M059J (cell line): ENCODE measurements at regions not wholly inside any gene's neighbourhood (a gene's known extent, or its start where the extent isn't known, plus 50 kb on each side); places are given as distances from the start of the nearest gene placed in this dataset.
"Not testable (repeated sequence)": the region's sequence is repeated elsewhere in the genome, so short reads cannot be mapped to it uniquely, and the experiment has no call there.

ENCODE experiments used
- DNase-seq: peaks from one replicate; pipeline ENCODE4 v3.0.0-alpha.2; 2012; ENCODE audit warnings: low read depth

DNA sequence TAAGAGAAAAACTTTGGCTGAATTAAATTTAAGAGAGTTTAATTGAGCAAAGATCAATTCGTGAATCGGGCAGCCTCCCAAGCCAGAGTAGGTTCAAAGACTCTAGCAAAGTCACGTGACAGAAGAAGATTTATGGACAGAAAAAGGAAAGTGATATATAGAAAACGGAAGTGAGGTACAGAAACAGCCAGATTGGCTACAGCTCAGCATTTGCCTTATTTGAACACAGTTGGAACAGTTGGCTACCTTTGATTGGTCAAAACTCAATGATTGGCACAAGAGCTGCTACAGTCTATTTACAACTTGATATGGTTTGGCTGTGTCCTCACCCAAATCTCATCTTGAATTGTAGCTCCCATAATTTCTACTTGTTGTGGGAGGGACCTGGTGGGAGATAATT, 102.6 kb downstream of the PLG start:
- DNase-seq, result no peak

DNA sequence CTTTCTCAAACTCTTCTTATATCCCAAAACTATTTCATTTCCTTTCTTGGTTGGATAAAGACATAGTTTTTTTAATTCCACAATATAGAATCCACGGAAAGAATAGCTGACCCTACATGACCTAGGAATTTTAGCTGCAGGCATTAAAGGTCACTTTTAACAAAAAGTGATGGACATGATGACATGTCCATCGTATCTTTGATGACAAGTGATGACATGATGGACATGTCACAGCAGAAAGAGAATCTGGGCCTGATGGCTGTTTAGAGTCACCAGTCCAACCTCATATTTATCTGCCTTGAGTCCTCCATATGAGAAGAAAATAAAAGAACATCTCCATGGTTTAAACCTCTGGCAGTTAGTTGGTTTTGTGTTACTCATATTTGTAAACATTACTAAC, 106.2 kb downstream of the PLG start:
- DNase-seq, result no peak

DNA sequence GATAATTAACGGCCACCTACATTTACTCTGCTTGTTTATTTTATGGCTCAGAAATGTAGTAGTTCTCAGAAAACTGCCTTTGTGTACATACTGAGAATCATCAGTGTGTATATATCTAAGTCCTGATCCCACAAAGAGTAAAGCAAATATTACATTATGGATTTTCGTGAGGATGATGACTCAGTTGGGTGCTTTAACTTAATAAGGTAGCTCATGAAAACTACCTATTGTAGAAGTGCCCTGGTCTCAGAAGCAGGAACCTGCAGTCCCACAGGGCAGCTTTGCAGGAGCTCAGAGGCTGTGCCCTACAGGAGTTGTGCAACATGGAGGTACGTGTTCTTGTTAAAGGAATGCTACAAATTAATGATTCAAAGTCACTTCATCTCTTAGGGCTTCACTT, 108.2 kb downstream of the PLG start:
- no peak for DNase-seq

DNA sequence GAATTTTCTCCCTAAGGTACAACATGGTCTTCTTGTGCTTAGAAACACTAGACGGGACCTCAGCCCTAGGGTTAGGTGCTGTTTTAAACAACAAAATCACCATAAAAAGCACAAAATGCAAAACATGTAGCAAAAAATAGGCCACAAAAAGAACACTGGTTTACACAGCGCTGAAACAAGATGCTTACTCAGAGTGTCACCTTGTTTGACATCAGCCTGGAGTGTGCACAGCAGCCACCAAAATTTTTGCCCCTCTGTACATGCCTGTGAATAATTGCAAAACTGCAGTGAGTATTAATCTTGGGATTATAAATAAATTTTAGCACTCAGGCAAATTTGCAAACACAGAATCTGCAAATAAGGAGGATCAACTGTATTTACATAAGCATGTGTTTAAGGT, 110.1 kb downstream of the PLG start:
- DNase-seq, result no peak

DNA sequence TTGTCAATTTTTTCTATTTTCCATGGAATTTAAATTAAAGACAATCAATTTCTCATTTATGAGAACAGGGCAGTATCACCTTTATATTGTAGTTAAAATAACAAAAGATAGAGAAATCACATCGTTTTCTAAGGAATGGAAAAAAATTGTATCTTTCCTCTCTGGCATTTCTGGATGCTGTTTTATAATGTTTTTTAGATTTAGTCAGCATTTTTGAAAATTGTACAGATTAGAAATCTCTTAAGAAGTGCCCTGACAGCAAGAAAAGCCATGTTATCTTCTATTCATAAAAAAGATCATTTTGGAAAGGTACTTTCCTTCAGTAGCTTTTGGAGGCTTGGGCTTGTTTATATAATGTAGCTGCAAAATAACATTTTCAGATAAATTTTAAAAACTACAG, 116.9 kb downstream of the PLG start:
- DNase-seq, result no peak

DNA sequence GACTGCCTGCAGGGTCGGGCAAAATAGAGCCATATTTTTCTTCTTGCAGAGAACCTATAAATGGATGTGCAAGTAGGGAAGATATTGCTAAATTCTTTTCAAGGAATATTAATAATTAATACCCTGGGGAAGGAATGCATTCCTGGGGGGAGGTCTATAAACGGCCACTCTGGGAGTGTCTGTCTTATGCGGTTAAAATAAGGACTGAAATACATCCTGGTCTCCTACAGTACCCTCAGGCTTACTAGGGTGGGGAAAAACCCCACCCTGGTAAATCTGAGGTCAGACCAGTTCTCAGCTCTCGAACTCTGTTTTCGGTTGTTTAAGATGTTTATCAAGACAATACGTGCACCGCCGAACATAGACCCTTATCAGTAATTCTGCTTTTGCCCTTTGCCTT, 118.6 kb downstream of the PLG start:
- not testable (repeated sequence) for DNase-seq

DNA sequence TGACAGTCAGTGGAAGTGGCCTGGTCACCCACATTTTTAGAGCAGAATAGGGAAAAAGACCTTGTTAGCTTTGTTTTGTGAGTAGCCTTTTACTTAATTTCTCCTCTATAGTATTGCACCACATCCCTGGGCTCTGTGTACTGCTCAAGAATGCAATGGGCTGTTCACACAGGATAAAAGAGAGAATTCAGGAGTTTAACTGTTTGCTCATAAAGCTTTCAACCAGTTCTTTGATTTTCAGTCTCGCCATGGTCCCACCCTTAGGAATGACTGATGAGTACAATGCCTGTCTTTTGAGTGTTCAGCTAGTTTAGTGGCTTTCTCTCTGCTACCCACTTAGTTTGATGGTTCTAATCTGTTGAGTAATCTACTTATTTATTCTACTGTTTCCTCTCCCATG, 129.7 kb downstream of the PLG start:
- DNase-seq, result no peak

DNA sequence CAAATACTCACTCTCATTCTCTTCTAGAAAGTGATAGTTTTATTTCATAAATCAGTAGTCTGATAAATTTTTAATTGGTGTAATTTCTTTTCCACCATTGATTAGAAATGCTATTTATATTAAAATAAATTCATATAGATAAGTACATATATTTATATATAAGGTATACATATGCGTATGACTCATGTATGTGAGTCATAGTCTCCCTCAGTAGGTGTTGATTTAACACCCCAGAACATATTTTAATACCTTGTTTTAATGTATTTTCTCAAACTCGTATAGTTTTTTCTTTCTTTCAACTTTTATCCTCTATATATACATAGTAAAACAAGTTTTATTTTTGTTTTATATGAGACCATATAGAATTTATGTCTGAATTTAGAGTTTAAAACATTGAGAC, 130.4 kb downstream of the PLG start:
- no peak for DNase-seq

DNA sequence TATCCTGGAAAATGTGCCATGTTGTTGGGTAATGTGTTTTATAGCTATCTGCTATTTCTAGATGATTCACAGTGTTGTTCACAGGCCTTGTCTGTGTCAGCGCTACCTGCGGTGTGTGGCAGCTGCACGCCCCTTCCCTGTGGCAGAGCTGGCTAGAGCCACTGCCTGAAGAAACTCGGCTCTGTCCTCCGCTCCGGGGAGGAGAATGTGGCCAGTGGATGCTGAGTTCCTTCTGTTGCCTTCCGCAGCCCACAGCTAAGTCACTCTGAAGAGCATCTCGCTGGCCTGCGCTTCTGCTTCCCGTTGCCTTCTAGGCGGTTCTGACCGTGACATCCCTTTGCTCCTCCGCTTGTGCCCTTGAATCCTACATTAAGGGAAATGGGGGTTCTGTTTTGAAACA, 135.1 kb downstream of the PLG start:
- no peak for DNase-seq

DNA sequence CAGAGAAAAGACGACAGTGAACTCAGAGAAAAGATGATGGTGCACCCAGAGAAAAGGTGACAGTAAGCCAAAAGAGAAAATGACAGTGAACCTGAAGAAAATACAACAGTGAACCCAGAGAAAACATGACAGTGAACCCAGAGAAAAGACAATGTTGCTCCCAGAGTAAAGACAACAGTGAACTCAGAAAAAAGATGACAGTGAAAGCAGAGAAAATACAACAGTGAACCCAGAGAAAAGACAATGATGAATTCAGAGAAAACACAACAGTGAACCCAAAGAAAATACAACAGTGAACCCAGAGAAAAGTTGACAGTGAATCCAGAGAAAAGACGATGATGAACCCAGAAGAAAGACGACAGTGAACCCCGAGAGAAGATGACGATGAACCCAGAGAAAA, 140.5 kb upstream of the MAP3K4 start:
- DNase-seq, result no peak

DNA sequence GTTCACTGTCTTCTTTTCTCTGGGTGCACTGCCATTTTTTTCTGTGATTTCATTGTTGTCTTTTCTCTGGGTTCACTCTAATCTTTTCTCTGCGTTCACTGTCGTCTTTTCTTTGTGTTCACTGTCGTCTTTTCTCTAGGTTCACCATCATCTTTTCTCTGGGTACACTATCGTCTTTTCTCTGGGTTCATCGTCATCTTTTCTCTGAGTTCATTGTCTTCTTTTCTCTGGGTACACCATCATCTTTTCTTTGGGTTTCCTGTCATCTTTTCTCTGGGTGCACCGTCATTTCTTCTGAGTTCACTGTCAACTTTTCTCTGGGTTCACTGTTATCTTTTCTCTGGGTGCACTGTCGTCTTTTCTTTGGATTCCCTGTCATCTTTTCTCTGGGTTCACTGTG, 137.6 kb upstream of the MAP3K4 start:
- DNase-seq, result no peak

DNA sequence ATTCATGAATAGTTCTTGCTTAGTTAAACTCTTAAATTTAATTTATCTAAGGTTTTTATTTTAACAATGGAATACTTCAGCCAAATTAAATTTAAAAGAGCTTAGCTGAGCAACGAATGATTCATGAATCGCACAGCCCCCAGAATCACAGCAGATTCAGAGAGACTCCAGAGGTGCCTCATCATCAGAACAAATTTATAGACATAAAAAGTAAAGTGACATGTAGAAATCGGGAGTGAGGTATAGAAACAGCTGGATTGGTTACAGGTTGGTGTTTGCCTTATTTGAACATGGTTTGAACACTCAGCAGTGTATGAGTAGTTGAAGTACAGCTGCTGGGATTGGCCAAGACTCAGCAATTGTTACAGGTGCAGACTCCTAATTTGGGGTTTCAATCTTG, 132.7 kb upstream of the MAP3K4 start:
- DNase-seq, result no peak

DNA sequence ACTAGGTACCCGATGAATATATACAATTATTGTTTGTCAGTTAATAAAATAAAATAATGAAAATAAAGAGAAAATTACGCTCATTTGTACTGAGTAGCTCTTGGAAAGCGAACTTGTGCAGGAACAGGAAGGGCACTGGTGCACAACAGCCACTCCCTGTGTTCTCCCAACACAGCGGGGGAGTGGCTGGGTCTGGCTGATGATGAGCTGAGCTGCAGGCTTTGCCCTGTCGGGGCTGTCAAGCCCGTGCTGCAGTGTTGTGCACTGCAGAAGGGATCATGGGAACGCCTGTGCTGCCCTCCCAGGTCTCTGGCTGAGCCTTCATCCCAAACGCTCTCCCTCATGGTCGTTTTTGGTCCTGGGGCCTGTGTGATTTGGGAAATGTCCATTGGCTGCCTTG, 131.7 kb upstream of the MAP3K4 start:
- DNase-seq, result no peak

DNA sequence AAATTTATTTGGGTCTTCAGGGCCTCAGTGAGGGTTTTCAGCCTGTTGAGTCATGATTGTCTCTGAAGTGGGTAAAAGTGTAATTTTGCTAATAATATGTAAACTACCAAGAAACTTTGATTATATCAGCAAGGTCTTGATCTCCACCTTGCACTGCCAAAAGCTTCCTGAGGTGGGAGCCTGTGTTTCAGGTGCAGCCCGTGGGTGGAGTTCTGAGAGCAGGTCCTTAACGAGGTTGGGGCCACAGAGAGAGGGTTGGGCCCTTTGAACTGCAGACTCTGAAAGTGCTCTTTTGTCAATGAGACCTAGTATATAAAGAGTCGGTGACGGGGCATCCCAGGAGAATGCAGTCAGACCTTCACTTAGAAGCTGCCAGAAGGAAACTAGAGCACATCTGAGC, 129.7 kb upstream of the MAP3K4 start:
- no peak for DNase-seq

DNA sequence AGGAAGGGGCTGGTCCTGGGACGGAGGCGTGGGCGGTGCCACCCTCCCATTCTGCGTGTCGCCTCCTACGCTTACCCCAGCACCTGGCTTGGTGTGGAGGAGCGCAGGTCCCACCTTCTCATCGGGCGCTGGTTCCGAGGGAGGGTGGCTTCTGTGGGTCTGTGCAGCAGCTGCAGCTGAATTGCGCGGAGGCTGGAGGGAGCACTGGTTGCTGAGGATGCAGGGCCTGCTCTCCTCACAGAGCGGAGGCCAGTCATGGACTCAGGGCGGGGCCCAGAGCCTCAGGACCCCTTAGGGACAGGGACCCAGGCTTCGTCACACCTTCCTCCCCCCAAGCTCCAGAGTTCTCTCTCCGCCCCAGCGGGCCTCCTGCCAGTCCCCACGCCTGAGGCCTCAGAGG, 127.8 kb upstream of the MAP3K4 start:
- no peak for DNase-seq

DNA sequence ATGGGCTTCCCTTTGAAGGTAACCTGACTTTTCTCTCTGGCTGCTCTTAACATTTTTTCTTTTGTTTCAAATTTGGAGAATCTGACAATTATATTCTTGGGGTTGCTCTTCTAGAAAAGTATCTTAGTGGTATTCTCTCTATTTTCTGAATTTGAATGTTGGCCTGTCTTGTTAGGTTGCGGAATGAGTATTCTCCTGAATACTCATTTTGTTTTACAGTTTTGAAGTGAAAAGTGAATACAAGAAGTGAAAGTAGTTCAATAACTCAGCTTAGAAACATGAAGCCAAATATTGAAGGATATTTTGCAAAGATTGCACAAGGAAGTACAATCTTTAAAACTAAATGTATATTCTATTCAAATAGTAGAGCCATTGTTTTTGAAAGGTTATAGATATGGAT, 120.2 kb upstream of the MAP3K4 start:
- no peak for DNase-seq

DNA sequence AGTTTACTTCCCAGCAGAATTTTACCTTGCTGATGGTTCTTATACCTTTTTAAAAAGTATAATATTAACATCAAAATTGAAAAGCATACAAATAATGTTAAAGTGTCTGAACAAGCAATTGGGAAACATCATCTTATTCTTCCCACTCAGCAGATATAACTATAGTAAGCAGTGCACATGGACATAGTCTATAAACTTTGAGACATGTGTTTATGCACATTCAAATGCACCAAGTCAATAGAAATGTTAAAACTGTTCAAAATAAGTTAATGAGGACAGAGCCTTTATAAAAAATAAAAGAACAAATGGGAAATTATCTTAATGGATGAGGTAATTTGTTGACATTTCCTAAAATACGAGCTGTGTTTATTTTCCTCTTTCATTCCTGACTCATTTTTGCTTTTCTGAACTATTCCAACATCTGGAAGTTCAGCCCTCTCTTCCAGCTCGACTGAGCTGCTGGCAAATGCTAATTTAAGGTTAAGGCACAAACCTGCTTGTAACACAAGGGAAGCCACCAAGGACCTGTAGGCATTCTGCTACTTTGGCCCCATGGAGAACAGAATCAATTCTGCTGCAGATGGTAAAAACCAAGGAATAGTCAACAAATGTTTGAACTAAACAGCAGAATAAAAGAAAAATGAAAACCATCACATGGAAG, 110.3 kb upstream of the MAP3K4 start:
- no peak for DNase-seq

DNA sequence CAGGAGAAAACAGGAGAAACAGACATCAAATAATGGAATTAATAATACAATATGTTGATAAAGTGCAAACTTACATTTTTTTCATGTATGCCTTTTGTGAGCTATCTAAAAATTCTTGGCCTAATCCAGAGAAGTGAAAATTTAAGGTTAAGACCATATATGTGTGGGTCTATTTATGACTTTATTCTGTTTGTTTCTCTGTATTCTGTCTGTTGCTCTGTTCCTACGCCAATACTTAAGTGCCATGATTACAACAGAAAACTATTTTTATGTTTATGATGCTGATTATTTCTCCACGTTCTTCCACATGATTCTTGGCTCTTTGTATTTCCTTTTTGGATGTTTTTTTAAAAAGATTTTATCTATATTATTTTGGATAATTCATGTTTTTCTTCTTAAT, 109.6 kb upstream of the MAP3K4 start:
- no peak for DNase-seq

DNA sequence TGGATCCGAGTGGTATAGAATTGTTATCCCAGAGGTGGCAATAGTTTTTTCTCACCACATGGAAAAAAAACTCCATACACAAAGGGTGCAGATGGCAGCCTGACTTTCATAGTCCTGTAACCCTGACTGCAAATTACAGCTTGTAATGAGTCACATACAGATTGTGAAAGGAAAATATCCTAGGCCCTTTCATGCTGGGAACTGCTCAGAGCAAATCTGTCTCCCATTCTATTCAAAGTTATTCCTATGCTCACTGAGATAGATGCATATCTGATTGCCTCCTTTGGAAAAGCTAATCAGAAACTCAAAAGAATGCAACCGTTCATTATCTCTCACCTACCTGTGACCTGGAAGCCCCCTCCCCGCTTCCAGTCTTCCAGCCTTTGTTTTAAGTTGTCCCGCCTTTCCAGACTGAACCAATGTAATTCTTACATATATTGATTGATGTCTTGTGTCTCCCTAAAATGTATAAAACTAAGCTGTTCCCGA, 108.7 kb upstream of the MAP3K4 start:
- DNase-seq, result no peak

DNA sequence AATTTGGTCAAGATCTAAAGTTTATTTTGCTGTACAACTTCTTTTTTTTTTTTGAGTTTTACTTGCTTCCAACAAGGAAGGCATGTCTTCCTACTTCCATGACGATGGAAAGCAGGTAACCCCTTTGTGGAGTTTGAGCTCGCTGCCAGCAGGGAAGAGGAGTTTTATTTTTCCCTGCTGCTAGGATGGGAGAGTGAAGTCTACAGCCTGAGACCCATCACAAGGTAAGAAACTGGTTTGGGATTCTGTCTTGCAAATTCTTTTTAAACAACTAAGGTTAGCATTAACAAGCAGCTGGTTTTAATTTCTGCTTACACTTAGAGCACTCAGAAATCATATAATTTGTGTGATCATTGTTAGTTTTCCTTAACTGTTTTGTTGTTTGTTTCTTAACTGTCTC, 108.0 kb upstream of the MAP3K4 start:
- DNase-seq, result no peak

DNA sequence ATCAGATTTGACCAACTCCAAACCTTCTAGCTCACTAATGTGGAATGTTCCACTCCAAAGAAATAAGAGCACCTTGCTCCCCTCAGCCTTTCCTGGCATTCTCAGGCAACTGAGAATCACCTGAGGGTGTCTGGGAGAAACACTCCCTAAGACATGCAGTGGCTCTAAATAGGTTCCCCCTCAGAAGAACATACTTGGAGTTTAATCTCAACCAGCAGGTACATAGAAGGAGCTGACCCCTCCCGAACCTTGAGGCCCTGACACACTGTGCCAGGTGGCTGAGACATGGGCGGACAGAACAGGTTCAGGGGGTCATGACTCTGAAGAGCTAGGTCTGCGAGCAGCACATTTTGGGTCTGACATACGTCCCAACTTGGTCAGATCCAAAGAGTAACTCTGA, 107.6 kb upstream of the MAP3K4 start:
- DNase-seq, result no peak

DNA sequence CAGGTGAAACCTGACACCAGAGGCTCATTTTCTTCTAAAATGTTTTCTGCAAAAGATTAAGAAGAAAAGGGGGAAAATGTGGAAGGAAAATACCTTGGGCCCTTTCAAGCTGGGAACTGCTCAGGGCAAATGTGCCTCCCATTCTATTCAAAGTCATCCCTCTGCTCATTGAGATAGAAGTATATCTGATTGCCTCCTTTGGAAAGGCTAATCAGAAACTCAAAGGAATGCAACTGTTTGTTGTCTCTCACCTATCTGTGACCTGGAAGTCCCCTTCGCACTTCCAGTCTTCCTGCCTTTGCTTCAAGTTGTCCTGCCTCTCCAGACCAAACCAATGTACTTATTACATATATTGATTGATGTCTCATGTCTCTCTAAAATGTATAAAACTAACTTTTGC, 102.4 kb upstream of the MAP3K4 start:
- DNase-seq, result not testable (repeated sequence)

DNA sequence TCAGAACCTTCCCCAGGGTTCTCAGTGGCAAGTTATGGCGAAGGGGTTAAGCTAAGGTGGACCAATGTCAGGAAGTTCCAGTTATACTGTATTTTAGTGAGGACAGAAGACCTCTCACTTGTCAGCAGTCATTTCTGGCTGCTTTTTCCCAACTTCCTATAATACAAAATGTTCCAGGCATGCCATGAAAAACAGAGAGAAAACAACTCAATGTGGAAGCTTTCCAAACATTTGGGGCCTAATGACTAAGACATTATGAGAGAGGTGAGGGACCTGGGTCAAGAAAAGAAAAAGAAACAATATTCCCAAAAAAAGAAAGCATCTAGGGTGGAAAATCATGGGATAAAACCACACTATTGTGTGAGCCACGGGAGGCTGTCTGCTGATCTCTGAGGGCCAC, 99.9 kb upstream of the MAP3K4 start:
- no peak for DNase-seq

DNA sequence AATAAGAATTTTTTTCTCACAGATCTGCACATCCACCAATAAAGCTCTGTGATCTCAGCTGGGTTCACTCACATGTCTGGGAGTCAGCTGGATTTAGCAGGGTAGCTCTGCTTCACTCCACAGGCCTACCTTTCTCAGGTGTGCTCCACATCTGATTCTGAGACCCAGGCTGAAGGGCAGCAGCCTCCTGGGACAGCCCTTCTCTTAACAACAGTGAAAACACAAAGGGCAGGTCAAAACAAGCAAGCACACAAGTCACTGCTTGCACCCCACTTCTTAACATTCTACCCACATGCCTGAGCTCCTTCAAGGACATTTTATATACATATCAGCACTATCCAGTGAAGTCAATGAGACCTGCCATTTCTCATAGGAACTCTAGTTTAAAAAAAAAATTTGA, 96.0 kb upstream of the MAP3K4 start:
- no peak for DNase-seq
